ENCODE measurements at regions not wholly inside any gene's neighbourhood (a gene's known extent, or its start where the extent isn't known, plus 50 kb on each side); places are given as distances from the start of the nearest gene placed in this dataset.

DNA sequence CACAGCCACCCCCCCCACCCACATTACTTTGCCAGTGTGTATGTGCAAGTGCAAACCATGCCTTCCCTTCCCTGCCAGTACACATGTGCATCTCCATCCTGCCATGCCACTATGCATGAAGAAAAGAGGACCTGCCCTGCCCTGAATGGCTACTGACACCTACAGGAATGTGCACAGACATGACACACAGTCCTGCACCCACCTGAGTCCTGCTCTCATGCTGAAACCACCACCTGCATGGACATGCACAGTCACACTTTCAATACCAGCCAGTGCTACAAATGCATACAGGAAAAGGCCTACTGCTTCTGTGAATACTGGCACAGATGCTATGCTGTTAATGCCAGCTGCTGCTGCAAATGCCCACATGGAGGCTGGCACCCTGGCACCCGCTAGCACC lies 334.4 kb upstream of the DLGAP1 start:
- TF ChIP-seq, protein P1, sequence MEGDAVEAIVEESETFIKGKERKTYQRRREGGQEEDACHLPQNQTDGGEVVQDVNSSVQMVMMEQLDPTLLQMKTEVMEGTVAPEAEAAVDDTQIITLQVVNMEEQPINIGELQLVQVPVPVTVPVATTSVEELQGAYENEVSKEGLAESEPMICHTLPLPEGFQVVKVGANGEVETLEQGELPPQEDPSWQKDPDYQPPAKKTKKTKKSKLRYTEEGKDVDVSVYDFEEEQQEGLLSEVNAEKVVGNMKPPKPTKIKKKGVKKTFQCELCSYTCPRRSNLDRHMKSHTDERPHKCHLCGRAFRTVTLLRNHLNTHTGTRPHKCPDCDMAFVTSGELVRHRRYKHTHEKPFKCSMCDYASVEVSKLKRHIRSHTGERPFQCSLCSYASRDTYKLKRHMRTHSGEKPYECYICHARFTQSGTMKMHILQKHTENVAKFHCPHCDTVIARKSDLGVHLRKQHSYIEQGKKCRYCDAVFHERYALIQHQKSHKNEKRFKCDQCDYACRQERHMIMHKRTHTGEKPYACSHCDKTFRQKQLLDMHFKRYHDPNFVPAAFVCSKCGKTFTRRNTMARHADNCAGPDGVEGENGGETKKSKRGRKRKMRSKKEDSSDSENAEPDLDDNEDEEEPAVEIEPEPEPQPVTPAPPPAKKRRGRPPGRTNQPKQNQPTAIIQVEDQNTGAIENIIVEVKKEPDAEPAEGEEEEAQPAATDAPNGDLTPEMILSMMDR (IDR thresholded peaks at IDR 0.05) = no peak
- TF ChIP-seq EZH2 (IDR thresholded peaks at IDR 0.05; ENCODE audit: borderline replicate concordance, insufficient read depth, low read depth, low read length, poor library complexity, severe bottlenecking) = no peak

All from B cell (primary cell).